PC-3 (cell line): ENCODE measurements at regions not wholly inside any gene's neighbourhood (a gene's known extent, or its start where the extent isn't known, plus 50 kb on each side); places are given as distances from the start of the nearest gene placed in this dataset.
A peak's percentile ranks its signal among the peaks of the same experiment; 100 is the strongest.

Source experiments
- CTCF ChIP-seq: fragments of 300-600 bp; sonication (generic); conservative IDR thresholded peaks from 2 replicates; pipeline ENCODE4 v1.5.1; 2017; ENCODE audit warnings: antibody characterized with exemption, low read depth, mild to moderate bottlenecking, low read length
- EZH2 ChIP-seq: fragments of 300-600 bp; sonication (generic); IDR thresholded peaks from one replicate; pipeline ENCODE4 v1.6.1; 2017; ENCODE audit warnings: antibody characterized with exemption, mild to moderate bottlenecking, low read length; ENCODE audit not compliant: unreplicated experiment
- EZH2phosphoT487 ChIP-seq: fragments of 300-600 bp; sonication (generic); IDR thresholded peaks from 2 replicates; pipeline ENCODE4 v1.6.1; 2018; ENCODE audit warnings: mild to moderate bottlenecking, antibody characterized with exemption, low read length, borderline replicate concordance

GRCh38 chr1:63148825-63149645 lies 173.3 kb upstream of the FOXD3 start:
- TF ChIP-seq EZH2 (no peak), CTCF (peak; percentile 77), EZH2phosphoT487 (no peak)
